GM23248 (cell line): ENCODE measurements at regions not wholly inside any gene's neighbourhood (a gene's known extent, or its start where the extent isn't known, plus 50 kb on each side); places are given as distances from the start of the nearest gene placed in this dataset.

Experiments
- EZH2 ChIP-seq: fragments of 200-600 bp; sonication (generic); IDR thresholded peaks from 2 replicates; pipeline ENCODE4 v1.6.1; 2018; ENCODE audit warnings: antibody characterized with exemption, mild to moderate bottlenecking; ENCODE audit not compliant: insufficient read depth, poor library complexity, severe bottlenecking
- EZH2phosphoT487 ChIP-seq: fragments of 200-600 bp; sonication (generic); IDR thresholded peaks from 2 replicates; pipeline ENCODE4 v1.6.1; 2018; ENCODE audit warnings: antibody characterized with exemption, moderate library complexity, mild to moderate bottlenecking, low read depth; ENCODE audit not compliant: insufficient read depth

- TF ChIP-seq EZH2 (no peak), EZH2phosphoT487 (no peak)
Measured at GRCh38 chr3:35275768-35276167, 363.6 kb upstream of the ARPP21 start.
